Epidermal melanocyte (primary cell): ENCODE measurements at regions not wholly inside any gene's neighbourhood (a gene's known extent, or its start where the extent isn't known, plus 50 kb on each side); places are given as distances from the start of the nearest gene placed in this dataset.

Experiments used
- DNase-seq: peaks from one replicate; pipeline ENCODE4 v3.0.0; 2011; ENCODE audit warnings: low spot score; ENCODE audit not compliant: insufficient read length

- no peak for DNase-seq
These were observed 327.4 kb downstream of the DRD1 start for GRCh38 chr5:175116466-175117048.

DNA sequence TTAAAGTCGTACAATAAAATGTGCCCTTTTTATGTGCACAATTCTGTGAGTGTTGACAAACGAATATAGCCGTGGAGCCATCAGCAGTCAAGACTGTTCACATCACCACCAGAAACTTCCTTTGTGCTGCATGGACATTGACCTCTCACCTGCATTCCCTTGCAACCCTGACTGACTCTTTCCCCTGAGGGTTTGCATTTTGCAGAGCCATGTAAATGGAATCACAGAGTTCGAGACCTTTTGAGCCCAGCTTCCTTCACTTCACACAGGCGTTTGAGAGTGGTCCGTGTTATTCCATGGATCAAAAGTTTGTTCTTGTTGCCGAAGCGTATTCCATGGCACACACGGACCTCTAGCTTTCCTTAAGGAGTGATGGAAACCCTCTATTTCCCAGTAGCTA lies 328.2 kb downstream of the DRD1 start:
- no peak for DNase-seq

DNA sequence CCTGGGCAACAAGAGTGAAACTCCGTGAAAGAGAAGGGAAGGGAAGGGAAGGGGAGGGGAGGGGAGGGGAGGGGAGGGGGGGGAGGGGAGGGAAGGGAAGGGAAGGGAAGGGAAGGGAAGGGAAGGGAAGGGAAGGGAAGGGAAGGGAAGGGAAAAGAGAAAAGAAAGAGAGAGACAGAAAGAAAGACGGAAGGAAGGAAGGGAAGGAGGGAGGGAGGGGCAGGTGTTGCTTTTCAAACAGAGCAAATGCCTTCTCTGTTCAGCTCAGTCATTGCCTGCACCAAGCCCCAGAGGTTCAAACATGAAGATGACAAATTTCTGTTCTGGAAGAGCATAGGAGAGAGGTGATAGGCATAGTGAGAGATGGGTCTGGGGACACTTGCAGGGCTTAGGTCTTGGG lies 330.0 kb downstream of the DRD1 start:
- DNase-seq: no peak

DNA sequence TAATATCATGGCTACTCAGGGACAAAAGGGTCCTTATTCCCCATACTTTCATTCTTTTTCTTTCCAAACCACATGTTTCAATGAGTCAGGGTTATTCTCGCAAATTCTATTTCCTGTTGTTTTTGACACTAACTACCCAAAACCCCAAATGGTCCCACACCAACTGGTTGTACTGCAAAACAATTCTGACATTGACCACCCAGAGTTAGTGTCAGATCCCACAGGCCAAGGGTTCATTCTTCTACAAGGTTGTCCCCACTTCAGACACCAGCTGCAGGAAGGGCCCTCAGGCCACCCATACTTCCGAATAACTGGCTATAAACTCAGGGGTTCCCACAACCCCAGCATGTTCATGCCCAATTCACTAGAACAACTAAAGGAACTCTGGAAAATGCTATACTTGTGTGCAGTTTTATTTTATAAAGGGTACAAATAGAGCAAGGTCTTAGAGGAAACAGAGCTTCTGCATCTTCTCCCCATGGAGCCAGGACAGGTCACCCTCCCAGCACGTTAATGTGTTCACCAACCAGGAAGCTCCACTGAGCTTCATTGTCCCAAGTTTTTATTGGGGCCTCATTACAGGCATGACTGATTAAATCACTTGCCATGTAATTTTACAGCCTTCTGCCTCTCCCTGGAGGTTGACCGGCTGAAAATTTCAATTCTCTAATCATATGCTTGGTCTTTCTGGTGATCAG lies 334.8 kb downstream of the DRD1 start:
- no peak for DNase-seq

DNA sequence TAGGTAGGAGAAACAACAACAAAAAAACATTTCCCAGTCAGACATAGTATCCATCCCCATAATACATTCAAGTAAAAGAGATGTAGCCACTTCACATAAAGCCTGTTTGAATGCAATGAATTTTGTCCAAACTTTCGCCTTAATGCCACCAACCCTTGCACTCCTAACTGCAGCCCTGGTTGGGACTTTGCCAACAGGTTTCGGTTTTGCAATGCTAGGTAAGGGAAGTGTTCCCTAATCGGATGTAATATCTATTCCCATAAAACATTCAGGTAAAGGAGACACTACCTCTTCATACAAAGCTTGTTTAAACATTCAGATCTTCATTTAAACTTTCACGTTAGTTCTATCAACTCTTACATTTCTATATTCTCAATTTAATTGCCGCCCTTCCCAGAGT lies 336.1 kb downstream of the DRD1 start:
- DNase-seq: no peak

DNA sequence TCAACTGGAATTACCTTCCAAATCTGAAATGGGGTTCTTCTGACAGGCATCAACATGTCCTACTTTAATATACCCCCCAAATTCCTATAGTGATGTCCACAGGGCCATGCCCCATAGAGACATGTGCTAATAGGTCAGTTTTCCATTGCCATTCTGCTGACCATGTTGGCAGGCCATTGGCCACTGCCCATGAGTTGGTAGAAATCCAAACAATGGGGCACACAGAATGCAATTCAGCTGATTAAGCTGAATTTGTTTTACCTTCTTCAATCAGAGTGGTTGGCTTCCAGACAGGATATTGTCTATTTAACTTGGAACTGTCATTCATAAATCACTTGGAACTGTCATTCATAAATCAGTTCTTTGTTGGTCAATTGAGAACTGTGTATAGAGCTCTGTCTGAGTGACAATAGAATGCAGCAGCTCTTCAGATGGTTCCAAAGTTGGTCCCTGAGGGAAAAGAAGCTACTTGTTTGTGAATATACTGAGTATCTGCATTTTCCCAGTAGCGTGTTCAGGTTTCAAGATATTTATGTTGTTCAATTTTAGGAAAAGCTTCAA lies 336.9 kb downstream of the DRD1 start:
- no peak for DNase-seq

- no peak for DNase-seq
These were observed 339.3 kb downstream of the DRD1 start for GRCh38 chr5:175104677-175105076.

GRCh38 chr5:175103746-175104145 lies 340.2 kb downstream of the DRD1 start:
- DNase-seq: no peak

DNA sequence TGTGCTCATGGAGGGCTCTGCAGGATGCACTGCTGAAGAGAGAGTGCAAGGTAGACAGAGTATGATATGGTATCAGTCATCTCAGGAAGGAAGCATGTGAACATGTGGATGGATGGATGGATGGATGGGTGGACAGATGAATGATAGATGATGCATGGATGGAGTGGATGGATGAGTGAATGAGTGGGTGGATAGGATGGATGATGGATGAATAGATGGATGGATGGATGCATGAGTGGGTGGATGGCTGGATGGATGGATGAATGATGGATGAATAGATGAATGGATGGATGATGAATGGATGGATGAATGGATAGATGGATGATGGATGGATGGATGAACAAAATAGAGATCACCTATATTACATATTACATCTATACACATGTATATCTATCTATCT lies 341.3 kb downstream of the DRD1 start:
- no peak for DNase-seq

DNA sequence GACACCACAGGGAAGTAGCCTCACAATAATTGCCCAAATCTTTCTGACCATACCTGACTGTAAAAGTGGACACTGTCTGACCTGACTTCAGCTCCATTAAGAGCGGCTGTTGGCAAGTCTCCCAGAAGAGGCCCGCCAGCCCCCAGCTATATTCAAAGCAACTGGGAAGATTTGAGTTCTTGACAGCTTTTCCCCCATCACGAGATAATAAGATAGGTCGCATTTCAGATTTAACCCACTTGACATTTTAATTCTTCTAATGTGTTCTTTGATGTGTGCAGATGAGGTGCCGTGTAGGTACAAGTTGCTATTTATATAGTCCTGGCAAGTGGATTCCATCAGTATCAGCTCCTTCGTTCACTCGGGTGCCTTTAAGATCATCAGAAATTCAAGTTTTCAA lies 345.7 kb downstream of the DRD1 start:
- DNase-seq: no peak

GRCh38 chr5:175096469-175097165 lies 347.4 kb downstream of the DRD1 start:
- no peak for DNase-seq

DNA sequence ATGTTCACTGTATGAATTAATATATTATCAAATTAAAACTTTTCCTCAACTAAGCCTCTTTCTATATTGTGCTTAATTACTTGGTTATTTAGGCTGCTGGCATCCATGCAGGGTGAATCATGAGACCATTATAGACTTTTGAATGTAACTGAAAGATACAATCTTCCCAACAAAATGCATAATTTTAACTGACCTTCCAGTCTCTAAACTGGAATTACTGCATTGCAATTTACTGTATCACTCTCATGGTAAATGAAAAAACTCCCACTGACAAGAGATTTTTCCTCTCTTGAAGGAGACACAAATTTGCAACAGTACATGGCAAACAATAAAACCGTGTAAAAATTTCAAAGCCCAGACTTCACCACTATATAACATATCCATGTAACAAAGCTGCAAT lies 349.5 kb downstream of the DRD1 start:
- no peak for DNase-seq

DNA sequence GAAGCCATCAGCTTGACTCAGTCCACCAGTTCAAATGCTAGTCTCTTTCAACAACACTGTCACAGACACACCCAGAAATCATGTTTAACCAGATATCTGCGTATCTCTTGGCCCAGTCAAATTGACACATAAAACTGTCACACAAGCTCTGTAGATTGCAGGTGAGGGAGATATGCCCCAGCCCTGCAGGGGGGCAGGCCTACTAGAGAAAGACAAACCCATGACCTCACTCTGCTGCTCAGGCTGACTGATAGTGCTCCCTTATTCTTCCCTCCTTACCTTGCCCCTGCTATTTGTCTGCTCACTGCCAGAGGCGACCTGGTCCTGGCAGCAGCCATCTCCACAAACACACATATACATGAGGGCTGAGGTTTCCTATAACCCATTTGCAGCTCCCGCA lies 351.3 kb downstream of the DRD1 start:
- no peak for DNase-seq

- no peak for DNase-seq
These were observed 355.0 kb downstream of the DRD1 start for GRCh38 chr5:175088963-175089362.

GRCh38 chr5:175082866-175083590 lies 358.6 kb downstream of the MSX2 start:
- no peak for DNase-seq

DNA sequence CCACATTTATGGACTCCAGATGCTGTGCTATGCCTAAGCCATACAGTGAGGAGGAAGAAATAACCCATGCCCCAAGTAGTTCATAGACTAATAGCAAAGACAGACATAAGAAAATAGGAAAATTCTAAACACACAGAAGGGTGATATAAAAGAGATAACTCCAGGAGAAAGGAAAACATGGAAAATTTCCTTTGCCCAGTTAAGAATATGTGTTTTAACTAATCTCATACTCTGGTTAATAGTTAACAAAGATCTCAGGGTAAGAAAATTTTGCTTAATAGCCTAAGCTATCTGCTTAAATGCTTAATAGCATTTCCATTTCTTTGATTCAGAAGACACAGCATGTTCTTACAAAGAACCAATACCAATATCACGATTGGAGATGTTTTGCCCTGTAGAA lies 358.0 kb downstream of the MSX2 start:
- no peak for DNase-seq

- DNase-seq: no peak
These were observed 355.3 kb downstream of the MSX2 start for GRCh38 chr5:175079707-175080106.

DNA sequence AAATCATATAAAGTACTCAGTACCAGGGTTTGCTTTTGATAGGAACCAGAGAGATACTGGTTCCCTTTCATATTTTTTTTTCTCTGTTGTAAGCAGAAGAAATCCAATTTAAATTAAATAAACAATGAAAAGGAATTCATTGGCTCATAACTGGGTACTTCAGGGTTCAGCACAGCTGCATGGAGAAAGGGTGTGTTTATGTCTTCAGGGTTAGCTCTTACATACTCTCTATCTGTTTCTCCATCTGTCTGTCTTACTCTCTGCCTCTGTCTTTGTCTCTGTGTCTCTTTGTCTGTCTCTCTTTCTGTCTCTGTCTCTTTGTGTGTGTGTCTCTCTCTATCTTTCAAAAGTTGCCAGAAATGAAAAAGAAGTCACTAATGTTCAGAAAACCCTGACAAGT lies 345.9 kb downstream of the MSX2 start:
- no peak for DNase-seq

DNA sequence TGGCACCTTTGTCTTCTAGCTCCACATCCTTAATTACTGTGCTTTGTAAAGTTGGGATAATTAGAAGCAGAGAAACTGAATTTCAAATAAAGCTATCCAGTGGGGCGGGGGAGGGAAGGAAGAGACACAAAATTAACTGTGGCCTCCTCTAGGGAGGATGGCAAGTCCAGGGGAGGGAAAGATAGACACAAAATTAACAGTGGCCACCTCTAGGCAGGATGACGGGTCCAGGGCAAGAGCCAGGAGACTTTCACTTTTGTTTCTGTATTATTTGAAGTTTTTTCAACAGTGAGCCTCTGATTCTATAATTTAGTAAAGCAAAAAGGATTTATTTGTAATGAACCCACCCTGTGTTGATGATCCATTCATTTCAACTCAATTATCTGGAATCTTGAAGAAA lies 335.9 kb downstream of the MSX2 start:
- DNase-seq: no peak

DNA sequence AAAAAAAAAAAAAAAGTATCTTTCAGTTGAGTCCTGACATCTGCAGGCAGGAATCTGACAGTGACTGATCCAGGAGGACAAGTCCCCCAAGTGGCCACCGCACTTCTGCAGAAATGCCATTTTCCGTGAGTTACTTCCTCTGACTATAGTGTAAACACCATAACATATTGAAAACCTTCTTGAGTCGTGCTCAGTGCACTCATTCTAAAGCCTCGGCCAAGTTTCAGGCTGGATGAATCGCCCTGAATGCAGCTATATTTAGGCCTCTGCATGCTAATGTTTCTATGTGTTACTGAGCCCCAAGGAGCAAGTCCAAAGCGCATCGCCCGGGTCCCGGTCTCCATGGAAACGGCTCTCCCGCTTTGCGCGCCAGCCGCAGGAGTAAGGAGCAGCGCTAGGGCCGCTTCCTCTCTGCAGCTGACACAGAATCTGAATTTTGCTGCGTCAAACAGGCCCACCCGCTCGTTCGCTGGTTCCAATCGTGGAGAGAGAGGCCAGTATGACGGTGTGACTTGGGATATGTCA lies 335.4 kb downstream of the MSX2 start:
- DNase-seq: no peak

GRCh38 chr5:175056831-175057230 lies 332.4 kb downstream of the MSX2 start:
- no peak for DNase-seq

- DNase-seq: no peak
These were observed 329.9 kb downstream of the MSX2 start for GRCh38 chr5:175054243-175054642.
